HG02571 (cell line): ENCODE measurements at regions not wholly inside any gene's neighbourhood (a gene's known extent, or its start where the extent isn't known, plus 50 kb on each side); places are given as distances from the start of the nearest gene placed in this dataset.

ENCODE experiments used
- ATAC-seq: cut with Tn5 transposase; IDR thresholded peaks from one replicate; pipeline ENCODE4 v1.9.1; 2021; ENCODE audit warnings: mild to moderate bottlenecking, moderate library complexity; ENCODE audit not compliant: unreplicated experiment

- no peak for ATAC-seq
Measured at GRCh38 chr6:94394822-94395221, 975.5 kb upstream of the EPHA7 start.

GRCh38 chr6:94389218-94389617, 969.9 kb upstream of the EPHA7 start:
- no peak for ATAC-seq

GRCh38 chr6:94377835-94378234, 958.5 kb upstream of the EPHA7 start:
- no peak for ATAC-seq

- ATAC-seq, result no peak
Measured at GRCh38 chr6:94376876-94377275, 957.5 kb upstream of the EPHA7 start.

DNA sequence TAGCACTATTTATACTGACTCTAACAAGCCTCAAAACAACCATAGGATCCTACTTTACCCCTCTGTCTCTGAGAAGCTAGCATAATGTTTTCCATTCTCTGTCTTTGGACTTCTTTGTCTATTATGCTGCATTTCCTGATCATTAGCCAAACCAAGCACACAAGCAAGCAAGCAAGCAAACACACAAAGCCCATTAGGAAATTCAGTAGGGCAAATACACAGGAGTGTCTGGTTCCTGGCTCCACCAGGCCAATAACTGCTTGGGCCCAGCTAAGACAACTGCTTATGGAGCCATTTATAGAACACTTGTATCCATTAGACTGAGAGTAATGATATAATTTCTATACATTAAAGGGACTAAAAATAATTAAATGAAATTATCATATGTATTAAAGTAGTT, 952.9 kb upstream of the EPHA7 start:
- no peak for ATAC-seq

- no peak for ATAC-seq
Measured at GRCh38 chr6:94367316-94367715, 948.0 kb upstream of the EPHA7 start.

- ATAC-seq, result no peak
Measured at GRCh38 chr6:94362061-94362864, 942.9 kb upstream of the EPHA7 start.

DNA sequence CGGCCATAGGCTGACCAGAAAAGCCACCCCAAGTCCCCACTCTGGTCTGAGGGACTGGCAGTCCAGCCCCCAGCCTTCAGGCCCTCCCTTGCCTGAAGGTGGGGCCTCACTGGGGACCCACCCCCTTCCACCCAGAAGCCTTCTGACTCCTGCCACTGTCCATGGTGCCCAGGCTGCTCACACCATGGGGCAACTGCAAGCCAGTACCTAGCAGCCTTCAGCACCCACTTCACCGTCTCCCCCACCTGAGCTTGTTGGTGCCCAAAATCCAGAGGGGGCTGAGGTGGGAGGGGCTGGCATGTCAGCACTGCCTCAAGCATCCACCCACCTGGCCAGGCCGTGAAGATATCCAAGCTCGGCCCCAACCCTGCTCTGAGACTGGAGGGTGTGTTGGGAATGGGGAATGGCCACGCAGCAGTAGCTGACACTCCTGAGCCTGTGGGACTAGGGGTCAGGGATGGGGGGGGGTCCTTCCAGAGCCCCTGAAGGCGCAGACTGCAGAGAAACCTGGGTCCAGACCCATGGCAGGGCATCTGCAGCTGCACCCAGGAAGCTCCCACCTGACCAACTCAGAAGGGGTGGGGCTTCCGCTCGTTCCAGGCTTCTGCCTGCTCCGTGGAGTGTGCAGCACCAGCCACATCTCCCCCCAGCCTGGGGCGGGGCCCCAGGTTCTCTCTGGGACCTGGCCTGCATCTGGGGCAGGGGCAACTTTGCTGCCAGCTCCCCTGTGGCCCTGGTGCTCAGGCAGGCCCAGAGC, 942.1 kb upstream of the EPHA7 start:
- ATAC-seq, result no peak

GRCh38 chr6:94357381-94357980, 938.1 kb upstream of the EPHA7 start:
- ATAC-seq, result no peak

DNA sequence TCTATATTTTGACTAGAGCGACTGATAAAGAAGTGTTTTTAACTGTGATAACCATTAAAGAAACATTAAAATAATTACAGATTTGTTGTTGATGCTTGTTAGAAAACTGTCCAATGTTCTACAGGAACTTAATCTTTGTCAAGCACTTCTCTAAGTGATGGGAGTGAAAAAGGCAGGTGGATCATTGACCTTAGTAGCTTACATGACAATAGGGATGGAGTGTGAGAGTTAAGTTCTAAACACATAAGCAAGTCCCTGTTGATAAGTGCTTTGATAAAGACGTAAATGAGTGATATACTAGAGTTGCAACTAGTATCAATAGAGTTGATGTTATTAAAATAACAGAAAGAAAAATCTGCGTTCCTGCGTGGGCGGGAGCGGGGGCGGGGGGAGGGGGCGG, 931.5 kb upstream of the EPHA7 start:
- ATAC-seq, result no peak

DNA sequence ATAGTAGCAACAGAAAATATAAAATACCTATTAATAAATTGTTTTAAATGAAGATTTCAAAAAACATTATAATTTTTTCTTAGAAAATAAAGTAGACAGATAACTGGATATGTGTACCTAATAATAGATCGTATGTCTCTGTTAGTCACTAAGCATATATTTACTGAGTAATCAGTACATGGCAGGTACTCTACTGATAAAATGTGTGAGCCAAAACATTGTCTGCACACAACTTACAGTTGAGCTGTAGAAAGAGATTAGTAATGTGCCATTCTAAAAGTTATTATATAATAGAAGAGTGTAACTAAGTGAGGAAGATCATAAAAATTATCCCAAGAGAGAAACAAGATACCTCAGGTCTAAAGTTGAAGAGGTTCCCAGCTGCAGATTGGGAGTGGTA, 929.9 kb upstream of the EPHA7 start:
- no peak for ATAC-seq

GRCh38 chr6:94344866-94345265, 925.5 kb upstream of the EPHA7 start:
- ATAC-seq, result no peak

DNA sequence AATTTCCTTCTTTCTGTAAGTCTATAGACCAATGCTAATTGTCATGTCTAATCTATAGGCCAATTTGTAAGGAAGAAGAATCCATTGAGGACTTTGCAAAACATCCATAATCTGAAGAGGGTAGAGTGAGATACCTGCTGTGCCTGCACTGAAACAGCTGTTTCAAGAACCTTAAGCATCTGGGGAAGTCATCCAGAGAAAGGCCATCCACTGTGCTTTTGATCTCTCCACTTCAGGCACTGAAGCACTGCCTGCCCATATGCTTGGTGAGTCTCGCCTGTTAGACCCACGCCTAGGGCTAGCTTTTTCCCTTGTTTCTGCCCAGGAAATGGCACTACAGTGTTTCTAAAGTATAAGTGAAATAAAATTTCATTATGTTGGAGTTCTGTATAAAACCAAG, 921.8 kb upstream of the EPHA7 start:
- no peak for ATAC-seq

- ATAC-seq, result no peak
Measured at GRCh38 chr6:94323853-94324252, 904.5 kb upstream of the EPHA7 start.

- ATAC-seq, result no peak
Measured at GRCh38 chr6:94300424-94301144, 881.2 kb upstream of the EPHA7 start.

- no peak for ATAC-seq
Measured at GRCh38 chr6:94289131-94289530, 869.8 kb upstream of the EPHA7 start.

GRCh38 chr6:94278146-94278545, 858.8 kb upstream of the EPHA7 start:
- no peak for ATAC-seq

DNA sequence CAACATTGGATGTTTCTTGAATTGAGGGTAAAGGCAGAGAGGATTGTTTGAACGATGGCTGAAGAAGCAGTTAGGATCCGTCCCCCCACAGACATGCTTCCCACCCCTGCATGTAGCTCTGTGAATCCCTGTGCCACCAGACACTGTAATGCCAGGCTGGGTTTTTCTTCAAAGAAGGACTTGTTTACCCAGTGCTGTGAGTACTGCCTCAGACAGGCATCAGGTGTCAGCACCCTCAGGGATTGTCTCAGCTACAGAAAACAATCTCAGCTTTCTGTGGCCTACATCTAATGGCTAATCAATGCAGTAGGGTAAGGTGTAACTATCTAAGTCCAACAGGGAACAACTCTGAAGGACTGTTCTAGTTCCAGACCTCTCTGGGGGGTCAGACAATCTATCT, 853.0 kb upstream of the EPHA7 start:
- no peak for ATAC-seq

- no peak for ATAC-seq
Measured at GRCh38 chr6:94270091-94270948, 851.0 kb upstream of the EPHA7 start.

DNA sequence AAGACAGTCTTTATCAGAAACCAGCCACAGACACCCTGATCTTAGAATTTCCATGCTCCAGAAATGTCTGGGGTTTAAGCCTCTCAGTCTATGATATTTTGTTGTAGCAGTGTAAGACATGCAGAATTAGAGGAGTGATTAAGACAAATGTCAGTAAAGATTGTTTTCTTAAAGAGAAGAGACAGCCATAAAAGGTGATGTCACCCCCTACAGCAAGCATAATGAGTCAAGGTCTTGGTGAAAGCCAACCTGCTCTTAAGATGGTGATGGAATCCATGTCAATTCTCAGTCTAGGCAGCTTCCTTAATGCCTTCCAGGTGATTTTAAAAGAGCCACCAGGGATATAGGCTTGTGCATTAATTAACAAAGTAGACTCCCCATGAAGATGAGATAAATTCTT, 849.9 kb upstream of the EPHA7 start:
- no peak for ATAC-seq
